ENCODE measurements at regions not wholly inside any gene's neighbourhood (a gene's known extent, or its start where the extent isn't known, plus 50 kb on each side); places are given as distances from the start of the nearest gene placed in this dataset.

GRCh38 chr9:107119735-107120134 is 163.3 kb upstream of the RAD23B start:
- DNase-seq: no peak

DNA sequence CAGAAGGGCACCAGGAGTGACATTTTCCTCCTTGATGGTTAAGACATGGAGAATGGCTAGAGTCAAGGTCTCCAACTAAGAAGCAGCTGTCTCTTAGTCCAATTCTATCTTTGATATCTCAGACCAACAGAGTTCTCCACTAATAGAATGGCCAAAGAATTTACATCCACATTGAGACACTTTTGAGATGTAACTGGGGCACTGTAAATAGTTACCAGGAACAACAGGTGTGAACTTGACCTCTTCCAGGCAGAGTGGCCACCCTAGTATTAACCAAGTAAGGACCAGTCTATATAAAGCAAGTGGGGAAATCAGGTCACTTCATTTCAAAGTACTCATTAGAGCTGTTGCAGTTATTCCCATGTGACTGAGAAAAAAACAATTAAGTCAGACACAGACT is 159.7 kb upstream of the RAD23B start:
- DNase-seq: no peak

DNA sequence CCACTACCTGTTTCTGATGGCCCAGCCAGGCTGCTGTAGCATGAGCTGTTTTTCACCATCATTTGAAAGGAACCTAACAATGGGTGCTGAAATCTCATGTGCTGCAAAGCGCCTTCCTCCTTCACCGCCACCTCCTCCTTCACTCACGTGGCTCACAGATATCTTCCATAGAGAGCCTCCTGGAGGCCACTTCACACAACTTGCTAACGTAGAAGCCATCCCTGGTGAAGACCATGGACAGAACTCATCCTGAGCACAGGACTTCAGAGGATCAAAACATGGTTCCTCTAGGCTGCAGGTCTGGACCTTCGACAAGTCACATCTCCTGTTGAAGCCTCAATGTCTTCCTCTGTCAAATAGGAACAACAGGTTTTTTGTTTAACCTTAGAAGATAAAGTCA is 155.5 kb upstream of the RAD23B start:
- no peak for DNase-seq

DNA sequence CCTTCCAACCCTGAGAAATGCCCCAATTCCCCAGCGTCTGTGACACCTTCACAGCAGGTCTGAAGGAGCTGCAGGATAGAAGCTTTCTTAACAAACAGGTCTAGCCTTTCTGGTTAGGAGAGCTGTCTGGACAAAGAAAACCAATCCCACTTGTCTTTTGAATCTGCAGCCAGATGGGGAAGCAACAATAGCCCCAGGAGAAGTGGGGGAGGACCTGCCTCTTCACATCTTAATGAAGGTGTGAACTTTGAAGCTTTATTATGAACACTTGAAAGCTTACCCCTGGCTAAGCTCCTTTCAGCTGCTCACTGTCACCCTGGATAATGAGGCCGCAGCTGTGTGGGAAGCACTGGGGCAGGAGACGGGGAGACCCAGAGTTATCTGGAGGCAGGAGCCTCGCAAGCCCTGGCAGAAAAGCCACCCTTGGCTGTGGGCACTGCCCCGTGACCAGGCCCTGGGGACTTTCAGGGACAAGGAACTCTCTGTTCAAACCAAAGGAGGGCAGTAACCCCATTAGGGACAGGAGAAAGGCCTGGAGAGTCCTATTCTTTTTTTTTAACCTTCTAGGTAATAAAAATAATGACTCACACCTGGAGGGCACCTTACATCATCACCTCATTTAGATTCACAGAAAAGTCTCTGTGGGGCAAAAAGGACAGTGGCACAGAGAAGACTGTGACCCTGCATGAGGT is 151.8 kb upstream of the RAD23B start:
- DNase-seq: no peak

- DNase-seq: no peak
Measured at GRCh38 chr9:107136296-107136695, 146.8 kb upstream of the RAD23B start.

GRCh38 chr9:107137495-107138202 is 145.4 kb upstream of the RAD23B start:
- DNase-seq: no peak

GRCh38 chr9:107138261-107138992 is 144.7 kb upstream of the RAD23B start:
- DNase-seq: no peak

DNA sequence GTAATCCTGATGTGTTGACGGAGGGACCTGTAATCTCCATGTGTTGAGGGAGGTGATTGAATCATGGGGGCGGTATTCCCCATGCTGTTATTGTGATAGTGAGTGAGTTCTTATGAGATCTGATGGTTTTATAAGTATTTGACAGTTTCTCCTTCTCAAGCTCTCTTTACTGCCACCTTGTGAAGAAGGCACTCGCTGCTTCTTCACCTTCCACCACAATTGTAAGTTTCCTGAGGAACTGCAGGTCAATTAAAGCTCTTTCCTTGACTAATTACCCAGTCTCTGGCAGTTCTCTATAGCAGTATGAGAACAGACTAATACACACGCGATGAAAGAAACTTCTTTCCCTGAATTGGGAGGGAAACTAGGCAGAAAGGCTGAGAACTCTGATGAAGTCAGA is 141.1 kb upstream of the RAD23B start:
- no peak for DNase-seq

- no peak for DNase-seq
Measured at GRCh38 chr9:107142430-107142829, 140.6 kb upstream of the RAD23B start.

DNA sequence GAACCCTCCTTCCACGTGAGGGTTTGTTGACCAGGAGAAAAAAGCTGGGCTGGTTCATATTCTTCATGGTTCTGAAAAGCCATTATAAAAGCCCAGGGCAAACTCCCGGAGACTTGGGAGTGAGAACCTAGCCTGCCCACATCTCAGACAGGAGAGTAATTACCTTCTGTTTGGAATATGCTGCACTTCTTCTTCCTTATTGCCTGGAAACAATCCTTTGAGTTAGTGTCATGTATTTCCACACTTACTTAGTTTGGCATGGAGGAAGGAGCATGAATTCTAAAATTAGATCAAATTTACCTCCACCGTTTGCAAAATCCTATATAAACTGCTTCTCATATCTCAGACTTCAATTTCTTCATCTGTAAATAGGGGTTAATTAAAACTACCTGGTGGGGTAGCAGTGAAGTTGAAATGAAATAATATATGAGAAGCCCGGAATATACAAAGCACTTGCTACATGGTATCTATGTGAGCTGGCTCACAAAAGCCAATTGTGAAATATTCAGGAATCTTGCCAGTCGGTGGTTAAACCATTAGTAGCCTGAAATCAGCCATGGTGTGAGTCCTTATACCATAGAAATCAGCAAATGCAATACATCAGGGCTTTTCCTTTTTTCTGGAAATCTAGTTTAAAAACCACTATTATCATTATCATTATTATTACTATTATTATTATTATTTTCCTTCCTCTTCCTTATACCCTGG is 140.0 kb upstream of the RAD23B start:
- no peak for DNase-seq

- no peak for DNase-seq
Measured at GRCh38 chr9:107144475-107144874, 138.6 kb upstream of the RAD23B start.

GRCh38 chr9:107147134-107147533 is 135.9 kb upstream of the RAD23B start:
- no peak for DNase-seq

DNA sequence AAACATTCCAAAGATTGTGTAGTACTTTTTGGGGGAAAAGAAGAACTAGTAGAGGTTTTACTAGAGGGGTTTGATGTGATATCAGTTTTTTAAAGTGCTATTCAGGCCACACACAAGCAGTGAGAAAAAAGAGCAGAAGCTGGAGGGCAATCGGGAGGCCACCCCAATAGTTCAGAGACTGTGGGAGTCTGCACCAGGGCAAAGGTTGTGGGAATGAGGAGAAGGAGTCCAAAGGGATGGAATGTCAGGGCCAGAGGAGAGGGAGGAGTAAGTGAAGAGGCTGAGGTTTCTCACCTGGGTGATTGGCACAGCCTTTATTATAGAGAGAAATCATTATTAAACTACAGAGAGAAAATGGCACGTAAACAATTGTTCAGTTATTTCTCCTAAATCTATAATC is 134.9 kb upstream of the RAD23B start:
- DNase-seq: no peak

DNA sequence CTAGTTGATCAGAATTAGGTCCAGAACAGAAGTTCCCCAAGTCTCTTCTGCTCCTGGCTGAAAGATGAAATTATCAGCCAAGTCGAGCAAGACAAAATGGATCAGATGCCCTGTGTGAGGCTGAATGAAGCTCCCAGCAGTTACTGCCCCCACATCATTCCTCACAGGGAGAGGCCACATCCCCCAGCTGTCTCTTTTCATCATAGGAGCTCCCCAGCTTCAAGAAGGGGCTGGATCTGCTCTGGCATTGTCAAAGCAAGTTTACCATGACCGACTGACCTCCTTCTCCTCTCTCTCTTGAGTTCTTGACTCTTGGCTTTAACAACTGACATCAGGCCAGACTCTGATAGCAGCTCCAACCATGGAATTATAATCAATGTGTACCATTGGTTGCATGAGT is 133.3 kb upstream of the RAD23B start:
- no peak for DNase-seq

DNA sequence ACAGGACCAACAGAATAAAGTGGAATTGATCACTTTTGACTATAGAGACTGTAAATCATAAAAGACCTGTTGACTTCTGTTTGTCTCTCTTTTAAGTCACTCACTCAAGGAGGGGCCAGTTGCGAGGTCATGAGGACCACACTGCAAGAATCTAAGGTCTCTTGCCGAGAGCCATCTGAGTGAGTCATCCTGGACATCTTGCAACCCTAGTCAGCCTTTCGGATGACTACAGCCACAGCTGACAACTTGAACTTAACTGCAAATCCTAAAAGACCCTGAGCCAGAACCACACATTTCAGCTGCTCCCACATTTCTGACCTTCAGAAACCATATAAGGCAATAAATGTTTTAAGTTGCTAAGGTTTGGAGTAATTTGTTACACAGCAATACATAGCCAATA is 129.7 kb upstream of the RAD23B start:
- DNase-seq: no peak

DNA sequence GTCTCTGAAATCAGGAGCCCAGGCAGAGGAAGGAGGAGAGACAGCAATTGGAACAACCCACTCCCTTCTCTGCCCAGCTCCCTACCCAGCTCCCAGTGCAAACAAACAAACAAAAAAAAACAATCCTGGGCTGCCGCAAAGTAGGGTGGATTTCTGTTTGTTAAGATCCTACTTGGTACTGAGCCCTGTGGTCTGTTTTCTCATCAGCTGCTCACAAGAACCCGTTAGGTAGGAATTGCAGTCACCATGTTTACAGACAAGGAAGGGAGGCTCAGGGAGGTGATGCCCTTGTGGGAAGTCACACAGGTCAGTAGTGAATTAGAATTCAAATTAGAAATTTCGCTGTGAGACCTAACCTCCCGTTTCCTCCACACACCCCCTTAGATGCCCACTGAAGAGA is 128.8 kb upstream of the RAD23B start:
- no peak for DNase-seq

DNA sequence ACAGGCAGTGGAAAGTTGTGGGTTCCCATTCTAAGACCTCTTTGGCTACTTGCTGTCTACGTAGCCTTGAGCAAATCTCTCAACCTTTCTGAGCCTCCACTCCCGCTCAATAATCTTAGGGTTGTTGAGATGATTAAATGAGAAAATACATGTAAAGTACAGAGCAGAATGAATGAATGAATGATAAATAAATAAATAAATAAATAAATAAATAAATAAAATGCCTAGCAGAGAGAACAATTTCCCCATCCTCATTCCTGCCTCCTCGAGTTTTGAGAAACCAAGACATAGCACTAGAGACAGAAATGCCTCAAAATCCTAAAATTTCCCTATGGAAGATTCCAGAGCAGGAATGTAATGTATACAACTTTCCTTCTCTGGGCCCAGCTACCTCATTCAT is 128.3 kb upstream of the RAD23B start:
- DNase-seq: no peak

DNA sequence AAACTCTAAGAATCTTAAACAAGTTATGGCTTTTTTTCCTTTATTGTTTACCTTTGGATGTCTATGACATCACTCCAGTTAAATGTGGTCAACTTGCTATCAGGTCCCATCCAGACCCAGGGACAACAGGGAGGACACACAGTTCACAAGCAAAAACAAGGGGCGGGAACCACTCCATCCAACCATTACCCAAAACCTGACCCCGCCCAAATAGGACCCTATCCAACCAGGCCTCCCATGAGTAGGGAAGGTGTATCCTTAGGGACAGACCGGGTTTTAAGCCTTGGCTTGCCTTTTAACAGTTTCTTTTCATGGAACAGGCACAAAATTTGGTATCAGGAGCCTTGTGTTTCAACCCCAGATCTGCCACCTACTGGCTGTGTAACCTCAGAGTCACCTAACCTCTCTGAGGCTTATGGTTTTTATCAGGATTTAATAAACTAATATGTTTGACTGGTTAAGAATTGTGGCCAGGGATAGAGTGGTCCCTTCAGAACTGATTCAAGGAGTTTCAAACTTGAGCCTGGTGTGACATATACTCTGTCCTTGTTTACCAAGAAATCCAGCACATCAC is 127.7 kb upstream of the RAD23B start:
- DNase-seq: no peak

DNA sequence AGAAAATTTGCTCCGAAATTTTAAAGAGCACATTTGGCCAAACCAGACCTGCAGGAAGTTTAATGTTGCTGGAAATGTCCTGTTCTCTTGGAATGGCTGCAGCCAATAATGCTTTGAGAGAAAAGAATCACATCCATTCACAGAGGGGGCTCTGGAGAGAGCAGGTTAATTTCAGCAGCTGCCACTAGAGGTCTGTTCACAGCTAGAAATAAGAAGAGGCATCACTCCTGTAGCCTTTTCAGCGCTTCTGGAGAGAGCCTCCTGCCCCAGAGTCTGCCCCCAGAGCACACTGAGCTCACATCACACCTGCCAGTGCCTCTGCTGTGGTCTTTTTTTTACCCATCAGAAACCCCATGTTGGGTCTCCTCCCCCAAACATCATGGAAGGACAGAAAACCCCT is 124.8 kb upstream of the RAD23B start:
- DNase-seq: no peak

GRCh38 chr9:107161338-107161737 is 121.7 kb upstream of the RAD23B start:
- no peak for DNase-seq

- no peak for DNase-seq
Measured at GRCh38 chr9:107163370-107163769, 119.7 kb upstream of the RAD23B start.

DNA sequence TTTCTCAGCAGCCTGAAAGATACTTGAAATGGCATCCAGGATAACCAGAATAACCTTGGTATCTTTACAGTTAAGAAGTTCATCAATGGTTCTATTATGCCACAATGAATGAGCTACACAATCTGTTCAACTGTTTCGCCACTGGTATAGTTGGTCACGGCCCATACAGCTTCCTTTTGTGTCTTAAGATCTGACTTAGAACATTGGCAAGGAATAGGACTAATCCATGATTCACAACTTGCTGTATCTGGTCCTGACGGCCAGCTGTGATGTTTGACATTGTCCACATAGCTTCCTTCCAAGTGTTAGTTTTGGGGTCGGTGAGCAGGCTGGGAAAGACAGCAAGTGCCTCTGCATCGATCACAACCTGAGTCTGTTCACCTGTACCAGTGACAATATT is 113.3 kb upstream of the RAD23B start:
- DNase-seq: no peak

DNA sequence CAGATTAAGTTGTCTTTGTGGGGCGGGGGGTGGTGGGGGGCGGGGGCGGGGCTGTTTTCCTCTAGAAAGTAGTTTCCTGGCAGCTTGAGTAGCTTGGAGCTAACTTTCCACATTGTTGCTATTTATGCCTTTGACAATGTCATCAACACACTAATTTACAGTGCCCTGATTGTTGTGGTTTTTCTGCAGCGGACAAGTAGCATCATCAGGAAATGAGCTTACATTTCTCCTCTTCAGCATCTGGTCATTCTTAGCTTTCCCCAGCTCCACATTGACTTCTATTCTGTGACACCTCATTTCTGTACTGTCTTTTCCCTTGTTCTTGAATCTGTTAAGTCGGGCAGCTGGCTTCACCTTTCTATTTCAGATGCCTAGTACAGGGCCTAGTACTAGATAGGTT is 112.3 kb upstream of the RAD23B start:
- DNase-seq: no peak

All from activated CD4-positive, alpha-beta T cell treated with anti-CD3 and anti-CD28 coated beads for 1 hour (primary cell).